ENCODE measurements at regions not wholly inside any gene's neighbourhood (a gene's known extent, or its start where the extent isn't known, plus 50 kb on each side); places are given as distances from the start of the nearest gene placed in this dataset.
"Not testable (repeated sequence)": the region's sequence is repeated elsewhere in the genome, so short reads cannot be mapped to it uniquely, and the experiment has no call there.

DNA sequence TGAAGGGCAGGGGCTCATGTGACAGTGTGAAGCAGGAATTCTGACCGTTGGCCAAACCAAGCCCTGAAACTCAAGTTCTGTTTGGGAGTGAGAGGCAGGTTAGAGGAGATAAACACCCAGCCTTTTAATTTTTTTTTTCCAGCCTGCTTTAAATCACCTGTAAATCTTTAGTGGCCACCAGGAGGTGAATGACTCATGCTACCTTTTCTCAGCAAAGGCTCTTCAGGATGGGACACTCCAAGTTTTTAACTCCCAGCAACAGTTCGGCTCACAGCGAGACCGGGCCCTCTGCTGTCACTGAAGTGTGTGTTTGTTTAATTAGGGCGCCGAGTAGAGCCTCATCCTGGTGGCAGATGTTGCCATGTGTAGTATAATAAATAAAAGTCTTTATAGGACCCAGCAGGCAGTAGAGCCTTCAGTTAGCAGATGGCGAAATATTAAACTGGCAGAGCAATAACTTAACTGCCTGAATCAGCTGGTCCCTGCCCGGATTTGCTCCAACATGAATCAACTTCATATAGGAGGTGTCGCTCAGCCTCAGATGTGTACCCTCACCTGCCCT is 180.3 kb downstream of the NPIPA7 start:
- TF ChIP-seq, protein P1, sequence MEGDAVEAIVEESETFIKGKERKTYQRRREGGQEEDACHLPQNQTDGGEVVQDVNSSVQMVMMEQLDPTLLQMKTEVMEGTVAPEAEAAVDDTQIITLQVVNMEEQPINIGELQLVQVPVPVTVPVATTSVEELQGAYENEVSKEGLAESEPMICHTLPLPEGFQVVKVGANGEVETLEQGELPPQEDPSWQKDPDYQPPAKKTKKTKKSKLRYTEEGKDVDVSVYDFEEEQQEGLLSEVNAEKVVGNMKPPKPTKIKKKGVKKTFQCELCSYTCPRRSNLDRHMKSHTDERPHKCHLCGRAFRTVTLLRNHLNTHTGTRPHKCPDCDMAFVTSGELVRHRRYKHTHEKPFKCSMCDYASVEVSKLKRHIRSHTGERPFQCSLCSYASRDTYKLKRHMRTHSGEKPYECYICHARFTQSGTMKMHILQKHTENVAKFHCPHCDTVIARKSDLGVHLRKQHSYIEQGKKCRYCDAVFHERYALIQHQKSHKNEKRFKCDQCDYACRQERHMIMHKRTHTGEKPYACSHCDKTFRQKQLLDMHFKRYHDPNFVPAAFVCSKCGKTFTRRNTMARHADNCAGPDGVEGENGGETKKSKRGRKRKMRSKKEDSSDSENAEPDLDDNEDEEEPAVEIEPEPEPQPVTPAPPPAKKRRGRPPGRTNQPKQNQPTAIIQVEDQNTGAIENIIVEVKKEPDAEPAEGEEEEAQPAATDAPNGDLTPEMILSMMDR (IDR thresholded peaks at IDR 0.05), result not testable (repeated sequence)
- not testable (repeated sequence) for TF ChIP-seq POLR2A (IDR thresholded peaks at IDR 0.05)

All from body of pancreas (tissue), 4 donors.